Sigmoid colon (tissue), 4 donors: ENCODE measurements at regions not wholly inside any gene's neighbourhood (a gene's known extent, or its start where the extent isn't known, plus 50 kb on each side); places are given as distances from the start of the nearest gene placed in this dataset.

Source experiments
- EP300 ChIP-seq, 4 donors: sonication (generic); formaldehyde crosslinking; IDR thresholded peaks; one replicate each; pipeline ENCODE4 v1.6.1; 2017; ENCODE audit warnings: antibody characterized with exemption in 4 of 4
- POLR2A ChIP-seq, 2 donors: fragments of 450-650 bp; IDR thresholded peaks; one replicate each; pipeline ENCODE4 v1.6.1; 2016; ENCODE audit warnings: antibody characterized with exemption in 2 of 2, mild to moderate bottlenecking in 2 of 2, moderate library complexity in 2 of 2

DNA sequence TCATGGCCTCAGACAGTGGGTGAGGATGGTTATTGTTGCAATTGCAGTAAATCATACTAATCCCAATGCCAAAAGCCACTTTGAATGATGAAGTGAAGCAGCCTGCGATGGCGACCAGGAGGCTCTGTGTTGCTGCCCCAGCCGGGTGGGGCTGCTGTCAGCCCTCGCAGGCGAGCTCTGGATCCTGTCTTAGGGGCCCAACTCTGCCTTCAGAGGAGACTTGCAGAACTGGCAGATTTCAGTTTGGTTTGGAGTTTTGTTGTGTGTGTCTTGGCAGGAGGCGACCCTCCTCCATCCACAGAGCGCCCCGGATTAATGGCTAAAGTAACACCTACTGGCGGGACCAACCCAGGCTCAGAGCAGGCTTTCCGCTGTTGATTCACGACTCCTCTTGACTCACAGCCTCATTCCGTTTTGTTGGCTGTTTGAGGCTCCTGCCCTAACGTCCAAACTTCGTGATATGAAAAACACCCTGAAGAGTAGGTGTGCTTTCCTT lies 67.9 kb upstream of the BMPER start:
- TF ChIP-seq EP300 (IDR thresholded peaks at IDR 0.05) (peak in 2 of 4 donors; percentile 17 to 21), POLR2A (IDR thresholded peaks at IDR 0.05) (no peak)
